ENCODE measurements at regions not wholly inside any gene's neighbourhood (a gene's known extent, or its start where the extent isn't known, plus 50 kb on each side); places are given as distances from the start of the nearest gene placed in this dataset.

DNA sequence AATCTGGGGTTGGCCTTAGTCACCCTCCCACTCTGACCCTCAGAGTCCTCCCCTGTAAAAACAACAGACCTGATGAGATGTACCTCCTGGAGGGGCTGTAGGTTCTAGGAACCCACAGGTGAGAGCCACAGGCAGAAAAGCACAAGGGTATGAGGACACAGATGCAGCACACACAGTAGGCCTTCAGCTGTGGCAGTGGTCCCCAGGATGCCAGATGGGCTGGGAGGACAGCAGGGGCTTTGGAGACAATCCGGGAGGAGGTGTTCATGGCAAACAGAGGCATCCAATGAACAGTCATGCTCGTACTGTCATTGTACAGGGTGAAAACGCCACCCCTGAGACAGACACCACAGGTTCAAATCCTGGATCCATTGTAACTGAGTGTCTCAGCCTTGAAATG lies 463.1 kb downstream of the MATN1 start:
- FAIRE-seq: no peak

GRCh38 chr1:30259631-30260030 lies 463.8 kb downstream of the MATN1 start:
- FAIRE-seq: no peak

DNA sequence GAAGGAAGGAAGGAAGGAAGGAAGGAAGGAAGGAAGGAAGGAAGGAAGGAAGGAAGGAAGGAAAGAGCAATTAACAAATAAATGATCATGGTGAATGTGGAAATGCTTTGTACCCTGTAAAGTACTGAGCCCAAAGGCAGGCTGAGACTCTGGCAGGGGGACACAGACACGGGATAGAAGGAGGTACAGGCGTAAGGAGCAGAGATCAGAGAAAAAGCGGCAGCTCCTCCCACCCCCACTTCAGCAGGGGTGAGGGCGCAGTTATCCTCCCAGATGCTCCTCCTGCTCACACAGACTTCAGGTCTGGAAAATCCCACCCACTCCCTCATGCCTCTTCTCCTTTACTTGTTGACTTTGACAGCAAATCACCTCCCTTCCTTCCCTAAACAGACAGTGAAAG lies 464.5 kb downstream of the MATN1 start:
- no peak for FAIRE-seq

DNA sequence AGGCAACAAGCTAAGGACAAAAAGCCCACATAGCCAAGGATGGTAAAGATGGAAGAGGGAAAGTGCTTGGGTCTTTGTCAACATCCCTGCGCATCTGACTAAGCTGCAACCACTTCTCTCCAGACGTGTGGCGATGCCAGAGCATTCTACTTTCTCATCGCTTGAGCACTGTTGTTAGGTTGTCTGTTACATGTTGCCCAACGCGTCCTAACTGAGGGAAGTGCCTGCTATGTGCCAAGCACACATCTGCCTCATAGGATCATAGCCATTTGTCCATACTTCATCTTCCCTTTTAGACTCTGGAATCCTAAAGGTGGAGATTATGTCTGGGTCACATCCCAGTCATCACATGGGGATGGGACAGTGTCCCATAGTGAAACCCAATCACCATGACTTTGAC lies 464.9 kb downstream of the MATN1 start:
- FAIRE-seq: no peak

GRCh38 chr1:30257742-30258380 lies 465.5 kb downstream of the MATN1 start:
- FAIRE-seq: no peak

GRCh38 chr1:30257322-30257721 lies 466.1 kb downstream of the MATN1 start:
- no peak for FAIRE-seq

GRCh38 chr1:30256911-30257310 lies 466.5 kb downstream of the MATN1 start:
- FAIRE-seq: no peak

DNA sequence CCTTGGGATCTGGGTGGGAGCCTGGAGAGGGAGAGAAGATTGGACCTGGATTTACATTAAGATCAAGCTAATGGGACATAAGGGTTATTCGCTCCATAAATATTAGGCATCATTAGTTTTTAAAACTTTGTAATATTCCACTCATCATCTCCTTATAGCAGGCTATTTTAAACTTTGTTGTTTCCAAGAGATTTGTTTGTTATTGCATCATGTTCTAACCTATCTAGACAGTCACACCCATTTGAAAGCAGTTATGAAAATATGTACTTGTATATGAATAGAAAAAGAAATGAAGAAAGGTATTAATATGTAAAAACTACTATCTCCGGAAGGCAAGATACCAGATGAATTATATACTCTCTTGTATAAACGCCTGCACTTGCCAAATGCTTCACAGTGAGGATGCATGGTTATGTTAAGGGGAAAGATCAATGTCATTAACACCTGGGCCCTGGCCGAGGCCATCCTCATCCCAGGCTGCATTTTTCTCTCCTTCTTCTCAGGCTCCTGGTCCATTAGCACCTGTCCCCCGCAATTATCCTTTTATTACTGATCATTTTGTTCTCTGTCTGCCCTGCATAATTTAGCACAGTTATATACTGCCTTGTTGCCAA lies 468.2 kb downstream of the MATN1 start:
- FAIRE-seq: no peak

- no peak for FAIRE-seq
These were observed 469.5 kb downstream of the MATN1 start for GRCh38 chr1:30253807-30254440.

- FAIRE-seq: no peak
These were observed 470.0 kb downstream of the MATN1 start for GRCh38 chr1:30253361-30253760.

DNA sequence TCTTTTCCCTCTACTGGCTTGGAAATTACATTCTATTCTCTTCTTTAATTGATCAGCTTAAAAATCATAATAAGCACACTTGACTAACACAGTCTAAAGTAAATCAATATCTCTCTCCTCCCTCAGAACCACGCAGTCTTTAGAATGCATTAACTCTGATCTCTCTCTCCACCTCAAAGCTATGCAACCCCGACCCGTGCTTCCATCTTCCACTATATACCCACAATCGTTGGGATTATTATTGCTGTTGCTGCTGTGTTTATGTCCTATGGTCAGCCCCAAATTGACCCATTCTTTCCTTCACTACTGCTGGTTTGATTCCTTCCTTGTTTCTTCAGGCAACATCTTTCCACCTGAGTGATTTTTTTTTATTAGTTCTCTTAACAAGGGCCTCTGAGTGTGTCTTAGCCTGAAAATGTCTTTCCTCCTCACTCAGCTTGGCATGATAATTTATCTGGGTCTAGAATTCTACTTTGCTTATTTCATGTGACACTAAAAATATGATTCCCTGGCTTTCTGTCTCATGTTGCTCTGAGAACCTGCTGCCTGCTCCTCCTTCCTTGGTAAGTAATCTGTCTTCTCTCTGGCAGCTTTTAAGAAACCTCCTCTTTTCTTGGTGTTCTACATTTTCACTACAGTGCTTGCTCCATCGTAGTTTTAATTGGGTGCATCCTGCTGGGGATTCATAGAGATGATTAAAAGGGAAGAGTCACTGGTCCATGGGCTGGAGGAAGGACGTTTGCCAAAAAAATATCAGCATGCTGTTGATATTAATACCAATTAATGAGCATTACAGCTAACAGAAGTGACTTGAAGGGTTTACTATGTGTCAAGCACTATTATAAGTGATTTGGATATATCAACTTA lies 472.2 kb downstream of the MATN1 start:
- no peak for FAIRE-seq

- no peak for FAIRE-seq
These were observed 472.9 kb downstream of the MATN1 start for GRCh38 chr1:30250338-30250983.

GRCh38 chr1:30249446-30250337 lies 473.7 kb downstream of the MATN1 start:
- no peak for FAIRE-seq

DNA sequence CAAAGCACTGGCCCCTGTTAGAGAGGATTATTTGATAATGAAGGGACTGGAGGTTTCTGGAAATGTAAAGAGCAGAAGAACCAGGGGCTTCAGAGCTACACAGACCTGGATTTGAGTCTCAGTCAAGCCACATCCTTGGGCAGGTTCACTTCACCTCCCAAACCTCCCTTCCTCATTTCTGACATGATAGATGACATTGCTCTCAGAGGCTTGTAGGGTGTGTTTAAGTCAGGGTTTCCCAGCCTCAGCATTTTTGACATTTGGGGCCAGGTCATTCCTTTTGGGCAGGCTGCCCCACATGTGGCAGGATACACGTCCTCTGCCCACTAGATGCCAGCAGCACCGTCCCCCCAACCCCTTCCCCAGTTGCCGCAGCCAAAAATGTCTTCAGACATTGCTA lies 474.6 kb downstream of the MATN1 start:
- no peak for FAIRE-seq

- FAIRE-seq: no peak
These were observed 475.0 kb downstream of the MATN1 start for GRCh38 chr1:30248373-30248772.

GRCh38 chr1:30244801-30245200 lies 478.6 kb downstream of the MATN1 start:
- FAIRE-seq: no peak

DNA sequence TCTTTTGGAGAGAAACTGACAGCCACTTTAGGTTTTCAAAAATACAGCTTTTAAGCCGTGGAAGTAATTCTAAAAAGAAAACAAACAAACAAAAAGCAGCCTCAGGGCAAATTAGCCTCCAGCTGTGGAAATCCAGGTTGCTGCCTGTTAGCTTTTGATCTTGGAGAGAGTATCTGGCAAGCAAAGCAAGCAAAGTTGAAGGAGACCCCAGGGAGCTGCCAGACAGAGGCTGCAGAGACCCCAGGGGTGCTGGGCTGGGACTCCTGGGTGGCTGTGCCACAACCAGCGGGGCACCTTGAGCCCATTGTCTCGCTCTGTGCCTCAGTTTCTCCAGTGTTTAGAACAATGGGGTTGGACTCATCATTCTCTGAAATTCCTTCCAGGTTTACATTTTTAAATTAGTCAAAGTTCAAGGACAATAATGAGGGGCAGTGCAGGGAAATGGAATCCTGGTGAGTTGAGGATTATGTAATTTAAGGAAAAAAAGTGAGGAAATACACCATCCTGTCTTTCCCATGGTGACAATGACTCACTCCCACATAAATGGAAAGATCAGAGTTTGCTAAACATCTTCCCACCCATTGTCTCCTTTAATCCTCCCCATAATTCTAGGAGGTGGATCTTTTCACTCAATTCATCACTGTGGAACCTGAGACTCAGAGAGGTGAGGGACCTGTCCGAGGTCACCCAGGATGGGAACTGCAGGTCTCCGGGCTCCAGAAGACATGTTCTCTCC lies 480.5 kb downstream of the MATN1 start:
- no peak for FAIRE-seq

- FAIRE-seq: no peak
These were observed 481.2 kb downstream of the MATN1 start for GRCh38 chr1:30242168-30242567.

DNA sequence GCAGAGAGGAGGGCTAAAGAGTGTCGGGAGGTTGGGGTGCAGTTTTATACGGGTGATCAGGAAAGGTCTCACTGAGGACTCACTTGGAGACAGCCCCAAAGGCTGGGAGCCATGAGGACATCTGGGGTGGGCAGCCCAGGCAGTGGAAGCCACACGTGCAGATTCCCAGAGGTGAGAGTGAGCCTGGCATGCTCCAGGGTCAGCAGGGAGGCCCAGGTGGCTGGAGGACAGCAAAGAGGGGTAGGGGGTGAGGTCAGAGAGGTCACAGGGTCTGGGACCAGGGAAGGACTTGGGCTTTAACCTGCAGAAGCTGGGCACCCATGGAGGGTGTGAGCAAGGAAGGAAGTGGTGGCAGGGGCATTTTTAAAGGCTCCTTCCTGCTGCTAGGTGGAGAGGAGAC lies 481.7 kb downstream of the MATN1 start:
- FAIRE-seq: no peak

GRCh38 chr1:30234091-30234490 lies 489.3 kb downstream of the MATN1 start:
- FAIRE-seq: no peak

GRCh38 chr1:30232288-30232899 lies 491.0 kb downstream of the MATN1 start:
- no peak for FAIRE-seq

All from TTC549 (cell line).